Posterior vena cava (tissue), 2 donors: ENCODE measurements at regions not wholly inside any gene's neighbourhood (a gene's known extent, or its start where the extent isn't known, plus 50 kb on each side); places are given as distances from the start of the nearest gene placed in this dataset.
"Not testable (repeated sequence)": the region's sequence is repeated elsewhere in the genome, so short reads cannot be mapped to it uniquely, and the experiment has no call there.

Source experiments
- DNase-seq: peaks from one replicate; pipeline ENCODE4 v3.0.0-alpha.2; 2020; ENCODE audit warnings: low spot score
- intact Hi-C, 2 donors: fragments of 100-400 bp; cut with DNase I; formaldehyde crosslinking; loops; one replicate each; pipeline versions ENCODE4 v1.14.1 to v1.14.2; 2022 to 2023
- donor health status: DM: yes; HTN: yes; CAD: no.
- donor health status: DM: yes; HTN: yes; CAD: no.

GRCh38 chr7:68787566-68787965, 810.7 kb upstream of the AUTS2 start:
- intact Hi-C loops, result no loop called here
- no peak for DNase-seq

- intact Hi-C loops, DNase-seq: not testable (repeated sequence)
These were observed 809.7 kb upstream of the AUTS2 start for GRCh38 chr7:68788529-68788928.

GRCh38 chr7:68789597-68789996, 808.7 kb upstream of the AUTS2 start:
- no peak for DNase-seq
- intact Hi-C loops, result no loop called here

- intact Hi-C loops, result no loop called here
- DNase-seq, result no peak
These were observed 805.9 kb upstream of the AUTS2 start for GRCh38 chr7:68792351-68792750.

GRCh38 chr7:68793513-68793912, 804.8 kb upstream of the AUTS2 start:
- intact Hi-C loops, result no loop called here

GRCh38 chr7:68800316-68800715, 798.0 kb upstream of the AUTS2 start:
- intact Hi-C loops, result no loop called here
- no peak for DNase-seq

More at GRCh38 chr7:68793513-68793912, 804.8 kb upstream of the AUTS2 start:
- DNase-seq, result no peak

GRCh38 chr7:68805159-68805558, 793.1 kb upstream of the AUTS2 start:
- intact Hi-C loops, result no loop called here
- DNase-seq, result no peak

- DNase-seq, result no peak
- intact Hi-C loops, result no loop called here
These were observed 790.6 kb upstream of the AUTS2 start for GRCh38 chr7:68807666-68808065.

- peak; percentile 60 for DNase-seq
These were observed 784.7 kb upstream of the AUTS2 start for GRCh38 chr7:68813551-68814080.

GRCh38 chr7:68816491-68816890, 781.8 kb upstream of the AUTS2 start:
- DNase-seq, result peak; percentile 26
- intact Hi-C loops, result no loop called here

More at GRCh38 chr7:68813551-68814080, 784.7 kb upstream of the AUTS2 start:
- intact Hi-C loops, result no loop called here

GRCh38 chr7:68820321-68820720, 778.0 kb upstream of the AUTS2 start:
- intact Hi-C loops, result no loop called here
- peak; percentile 16 for DNase-seq

GRCh38 chr7:68821846-68822245, 776.4 kb upstream of the AUTS2 start:
- intact Hi-C loops, result no loop called here
- DNase-seq, result peak; percentile 3

GRCh38 chr7:68823996-68824780, 774.1 kb upstream of the AUTS2 start:
- no peak for DNase-seq
- intact Hi-C loops, result no loop called here

- intact Hi-C loops, result no loop called here
- no peak for DNase-seq
These were observed 769.7 kb upstream of the AUTS2 start for GRCh38 chr7:68828575-68828974.

GRCh38 chr7:68833422-68833821, 764.9 kb upstream of the AUTS2 start:
- intact Hi-C loops, result no loop called here
- DNase-seq, result no peak

GRCh38 chr7:68839014-68839413, 759.3 kb upstream of the AUTS2 start:
- intact Hi-C loops, result no loop called here
- no peak for DNase-seq

- no peak for DNase-seq
- intact Hi-C loops, result no loop called here
These were observed 757.3 kb upstream of the AUTS2 start for GRCh38 chr7:68840991-68841390.

GRCh38 chr7:68843985-68844384, 754.3 kb upstream of the AUTS2 start:
- DNase-seq, intact Hi-C loops: not testable (repeated sequence)

GRCh38 chr7:68846811-68847325, 751.4 kb upstream of the AUTS2 start:
- intact Hi-C loops, result no loop called here

GRCh38 chr7:68853254-68853653, 745.0 kb upstream of the AUTS2 start:
- intact Hi-C loops, result no loop called here
- no peak for DNase-seq

More at GRCh38 chr7:68846811-68847325, 751.4 kb upstream of the AUTS2 start:
- DNase-seq, result no peak

- DNase-seq, result no peak
- intact Hi-C loops, result no loop called here
These were observed 740.7 kb upstream of the AUTS2 start for GRCh38 chr7:68857571-68857970.
